ENCODE measurements at regions not wholly inside any gene's neighbourhood (a gene's known extent, or its start where the extent isn't known, plus 50 kb on each side); places are given as distances from the start of the nearest gene placed in this dataset.

DNA sequence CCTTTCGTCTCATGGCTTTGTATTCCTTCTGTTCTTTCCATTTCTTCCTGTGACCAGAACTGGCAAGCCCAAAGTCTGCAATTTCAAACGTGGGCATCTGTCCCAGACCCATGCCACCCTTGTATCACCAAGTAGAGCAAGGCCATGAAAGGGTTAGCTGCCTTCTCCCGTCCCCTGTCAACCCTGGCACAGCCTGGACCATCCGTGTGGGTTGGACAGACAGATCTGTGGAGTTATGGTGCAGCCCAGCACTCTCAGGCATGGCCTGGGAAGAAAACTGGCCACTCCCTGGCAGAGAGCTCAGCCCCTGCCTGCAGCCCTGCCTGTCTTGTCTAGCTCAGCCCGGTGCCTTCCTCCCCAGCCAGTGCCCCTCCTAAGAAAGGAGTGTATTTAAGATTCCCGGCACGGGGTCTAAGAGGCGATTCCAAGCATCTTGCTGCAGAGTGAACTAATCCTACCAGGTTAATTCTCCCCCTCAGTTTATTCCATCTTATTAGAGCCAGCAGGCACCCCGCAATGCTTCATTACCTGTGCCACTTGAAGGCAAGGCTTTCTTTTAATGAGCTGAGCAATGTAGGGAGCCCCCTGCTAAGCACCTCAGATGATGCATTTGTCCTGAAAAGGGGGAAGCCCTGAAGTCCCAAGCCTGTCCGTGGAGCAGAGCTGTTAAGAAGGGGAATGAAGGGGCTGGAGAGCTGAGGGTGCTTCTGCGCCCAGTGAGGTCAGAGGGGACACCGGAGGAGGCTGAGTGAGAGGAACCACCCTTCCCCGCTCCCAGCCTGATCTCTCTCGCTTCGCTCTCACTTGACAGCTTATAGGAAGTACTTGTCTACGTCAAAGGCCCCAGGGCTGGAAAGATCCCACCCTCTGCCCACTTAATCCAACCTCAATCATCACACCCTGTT, 130.6 kb downstream of the SPATA19 start:
- whole genome bisulfite sequencing: 56% methylated on average over 9 of the region's 16 CpGs
- Histone ChIP-seq H3K4me1 (peaks cover 0 to 4% (median 0%) of the 10 kb centered on the region in 4 donors), H3K36me3 (no peaks in the 10 kb centered on the region), H3K27ac (replicated peaks in 1 of 4) (no peak overlapping the region), H3K9me3 (no peaks in the 10 kb centered on the region), H3K4me3 (no peak overlapping the region), H3K27me3 (peaks cover 0 to 34% (median 0%) of the 10 kb centered on the region in 4 donors)
- DNase-seq (ENCODE audit: extremely low spot score): no peak
- TF ChIP-seq POLR2A (IDR thresholded peaks at IDR 0.05; ENCODE audit: low read depth): no peak
- TF ChIP-seq, protein P1, sequence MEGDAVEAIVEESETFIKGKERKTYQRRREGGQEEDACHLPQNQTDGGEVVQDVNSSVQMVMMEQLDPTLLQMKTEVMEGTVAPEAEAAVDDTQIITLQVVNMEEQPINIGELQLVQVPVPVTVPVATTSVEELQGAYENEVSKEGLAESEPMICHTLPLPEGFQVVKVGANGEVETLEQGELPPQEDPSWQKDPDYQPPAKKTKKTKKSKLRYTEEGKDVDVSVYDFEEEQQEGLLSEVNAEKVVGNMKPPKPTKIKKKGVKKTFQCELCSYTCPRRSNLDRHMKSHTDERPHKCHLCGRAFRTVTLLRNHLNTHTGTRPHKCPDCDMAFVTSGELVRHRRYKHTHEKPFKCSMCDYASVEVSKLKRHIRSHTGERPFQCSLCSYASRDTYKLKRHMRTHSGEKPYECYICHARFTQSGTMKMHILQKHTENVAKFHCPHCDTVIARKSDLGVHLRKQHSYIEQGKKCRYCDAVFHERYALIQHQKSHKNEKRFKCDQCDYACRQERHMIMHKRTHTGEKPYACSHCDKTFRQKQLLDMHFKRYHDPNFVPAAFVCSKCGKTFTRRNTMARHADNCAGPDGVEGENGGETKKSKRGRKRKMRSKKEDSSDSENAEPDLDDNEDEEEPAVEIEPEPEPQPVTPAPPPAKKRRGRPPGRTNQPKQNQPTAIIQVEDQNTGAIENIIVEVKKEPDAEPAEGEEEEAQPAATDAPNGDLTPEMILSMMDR (IDR thresholded peaks at IDR 0.05): no peak
- no peak for TF ChIP-seq EP300 (IDR thresholded peaks at IDR 0.05)
- no peak for TF ChIP-seq POLR2AphosphoS5 (IDR thresholded peaks at IDR 0.05)
- intact Hi-C loops (cut with DNase I): no loop called here

GRCh38 chr11:133713844-133714243, 131.5 kb downstream of the SPATA19 start:
- peaks cover 0 to 4% (median 0%) of the 10 kb centered on the region in 4 donors for H3K4me1 ChIP-seq
- no peaks in the 10 kb centered on the region for H3K36me3 ChIP-seq
- H3K27me3 ChIP-seq: peaks cover 0 to 41% (median 0%) of the 10 kb centered on the region in 4 donors
- no peak overlapping the region for H3K4me3 ChIP-seq
- H3K9me3 ChIP-seq: no peaks in the 10 kb centered on the region
- H3K27ac ChIP-seq (replicated peaks in 1 of 4): no peak overlapping the region
- 91% methylated on average over 10 of the region's 10 CpGs for WGBS
- intact Hi-C loops (cut with DNase I): no loop called here
- DNase-seq (ENCODE audit: extremely low spot score): no peak
- TF ChIP-seq POLR2A (IDR thresholded peaks at IDR 0.05; ENCODE audit: low read depth) (no peak), EP300 (IDR thresholded peaks at IDR 0.05) (no peak), POLR2AphosphoS5 (IDR thresholded peaks at IDR 0.05) (no peak)

- WGBS: 97% methylated on average over 3 of the region's 3 CpGs
- intact Hi-C loops (cut with DNase I): no loop called here
- peaks cover 0 to 4% (median 0%) of the 10 kb centered on the region in 4 donors for H3K4me1 ChIP-seq
- TF ChIP-seq POLR2A (IDR thresholded peaks at IDR 0.05; ENCODE audit: low read depth) (no peak), POLR2AphosphoS5 (IDR thresholded peaks at IDR 0.05) (no peak), EP300 (IDR thresholded peaks at IDR 0.05) (no peak)
- TF ChIP-seq, protein P1 (IDR thresholded peaks at IDR 0.05): no peak
- no peaks in the 10 kb centered on the region for H3K9me3 ChIP-seq
- H3K4me3 ChIP-seq: no peak overlapping the region
- H3K27me3 ChIP-seq: peaks cover 0 to 45% (median 0%) of the 10 kb centered on the region in 4 donors
- no peak overlapping the region for H3K27ac ChIP-seq (replicated peaks in 1 of 4)
- H3K36me3 ChIP-seq: no peaks in the 10 kb centered on the region
- DNase-seq (ENCODE audit: extremely low spot score): no peak
Measured at GRCh38 chr11:133713406-133713805, 131.9 kb downstream of the SPATA19 start.

GRCh38 chr11:133712051-133712560, 133.2 kb downstream of the SPATA19 start:
- Histone ChIP-seq H3K27ac (replicated peaks in 1 of 4) (no peak overlapping the region), H3K27me3 (peaks cover 0 to 47% (median 0%) of the 10 kb centered on the region in 4 donors), H3K9me3 (no peaks in the 10 kb centered on the region), H3K36me3 (no peaks in the 10 kb centered on the region), H3K4me3 (no peak overlapping the region), H3K4me1 (peaks cover 0 to 4% (median 0%) of the 10 kb centered on the region in 4 donors)
- 23% methylated on average over 4 of the region's 4 CpGs for WGBS
- intact Hi-C loops (cut with DNase I): no loop called here
- DNase-seq (ENCODE audit: extremely low spot score): no peak
- TF ChIP-seq POLR2AphosphoS5 (IDR thresholded peaks at IDR 0.05) (no peak), EP300 (IDR thresholded peaks at IDR 0.05) (no peak), POLR2A (IDR thresholded peaks at IDR 0.05; ENCODE audit: low read depth) (no peak)
- TF ChIP-seq, protein P1 (IDR thresholded peaks at IDR 0.05): no peak

DNA sequence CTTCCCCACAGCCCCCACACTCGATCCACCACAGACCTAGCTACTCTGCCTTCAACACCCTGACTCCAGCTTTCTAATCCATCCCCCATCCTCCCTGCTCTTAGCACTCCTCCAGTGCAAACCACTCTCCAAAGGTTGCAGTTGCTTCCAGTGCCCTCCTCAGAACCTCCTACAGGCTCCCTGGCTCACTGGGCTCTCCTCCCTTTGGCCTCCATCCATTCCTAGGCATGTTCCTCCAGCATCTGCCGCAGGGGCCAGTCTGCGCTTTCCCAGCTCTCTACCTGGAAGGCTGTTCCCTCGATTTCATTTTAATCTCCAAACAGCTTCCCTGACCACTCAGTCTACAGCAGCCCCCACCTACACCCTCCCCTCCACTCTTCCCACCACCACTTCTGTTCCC, 133.8 kb downstream of the SPATA19 start:
- DNase-seq (ENCODE audit: extremely low spot score): no peak
- 46% methylated on average over 4 of the region's 4 CpGs for WGBS
- Histone ChIP-seq H3K36me3 (no peaks in the 10 kb centered on the region), H3K9me3 (no peaks in the 10 kb centered on the region), H3K4me1 (peaks cover 0 to 4% (median 0%) of the 10 kb centered on the region in 4 donors), H3K27ac (replicated peaks in 1 of 4) (no peak overlapping the region), H3K27me3 (peaks cover 0 to 44% (median 0%) of the 10 kb centered on the region in 4 donors), H3K4me3 (no peak overlapping the region)
- intact Hi-C loops (cut with DNase I): no loop called here
- TF ChIP-seq POLR2A (IDR thresholded peaks at IDR 0.05; ENCODE audit: low read depth) (no peak), EP300 (IDR thresholded peaks at IDR 0.05) (no peak), POLR2AphosphoS5 (IDR thresholded peaks at IDR 0.05) (no peak)
- TF ChIP-seq, protein P1 (IDR thresholded peaks at IDR 0.05): no peak

Measured in esophagus muscularis mucosa (tissue), 4 donors.